GM12875 (cell line): ENCODE measurements at regions not wholly inside any gene's neighbourhood (a gene's known extent, or its start where the extent isn't known, plus 50 kb on each side); places are given as distances from the start of the nearest gene placed in this dataset.

Experiments
- H3K4me3 ChIP-seq: one replicate; pipeline ENCODE4 v1.5.1; 2011; ENCODE audit warnings: low read depth, low read length, control low read depth
- CTCF ChIP-seq: IDR thresholded peaks from 2 replicates; pipeline ENCODE4 v1.5.1; 2011; ENCODE audit warnings: low read depth, mild to moderate bottlenecking, control low read depth, inconsistent platforms, low read length, moderate library complexity, borderline replicate concordance; ENCODE audit not compliant: insufficient read depth

DNA sequence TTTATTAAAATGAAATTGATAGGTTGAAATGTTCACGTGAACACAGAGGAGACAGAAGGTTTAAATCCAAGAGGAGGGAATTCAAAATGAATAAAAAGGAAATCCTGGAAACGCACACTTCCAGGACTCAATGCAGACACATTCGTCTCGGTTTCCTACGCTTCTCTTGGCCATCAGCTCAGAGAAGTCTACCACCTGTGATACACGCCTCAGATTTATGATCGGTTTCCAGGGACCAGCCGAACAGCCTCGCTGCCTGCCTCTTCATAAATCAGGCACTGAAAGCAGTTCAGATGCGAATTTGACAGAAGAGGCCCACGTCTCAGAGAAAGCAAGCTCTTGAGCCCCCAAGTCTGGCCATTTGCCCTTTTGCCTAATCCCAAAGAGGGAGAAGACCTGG, 125.5 kb upstream of the IRX3 start:
- no peak overlapping the region for H3K4me3 ChIP-seq
- TF ChIP-seq CTCF: no peak

DNA sequence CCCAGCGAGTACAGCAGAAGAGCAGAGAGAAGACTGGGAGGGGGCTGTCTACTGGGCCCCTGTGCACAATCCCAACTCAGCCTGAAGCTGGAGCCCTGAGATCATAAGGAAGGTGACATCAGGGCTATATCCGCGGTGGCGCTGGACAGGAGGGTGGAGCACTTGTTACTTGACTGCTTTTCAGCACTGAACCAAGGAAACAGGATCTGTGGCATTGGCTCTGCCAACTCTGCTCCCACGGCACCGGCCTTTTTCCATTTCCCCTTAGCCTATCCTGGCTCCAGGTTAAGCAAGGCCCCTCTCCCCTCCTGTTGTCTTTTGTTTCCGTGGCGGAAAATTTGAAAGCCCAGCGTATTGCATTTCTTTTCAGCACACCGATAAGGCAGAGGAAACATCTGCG, 125.0 kb upstream of the IRX3 start:
- no peak for TF ChIP-seq CTCF
- no peak overlapping the region for H3K4me3 ChIP-seq

DNA sequence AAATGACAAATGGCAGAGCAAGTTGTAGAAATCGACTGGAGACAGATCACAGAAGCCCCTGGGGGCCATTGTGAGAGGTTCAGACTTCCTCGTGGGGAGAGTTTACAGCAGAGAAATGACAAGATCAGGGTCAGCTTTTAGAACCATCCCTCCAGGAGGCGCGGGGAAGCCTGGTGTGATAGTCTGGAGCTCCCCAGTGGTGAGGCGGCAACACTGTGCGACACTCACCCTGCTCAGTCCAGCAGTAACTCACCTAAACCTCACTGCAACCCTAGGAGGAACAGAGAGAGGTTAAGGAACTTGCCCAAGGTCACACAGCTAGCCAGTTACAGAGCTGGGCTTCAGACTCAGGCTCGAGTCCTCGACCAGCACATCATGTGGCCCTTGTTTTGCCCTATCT, 123.4 kb upstream of the IRX3 start:
- H3K4me3 ChIP-seq: no peak overlapping the region
- no peak for TF ChIP-seq CTCF

GRCh38 chr16:54407596-54407995, 121.0 kb upstream of the IRX3 start:
- TF ChIP-seq CTCF: no peak
- H3K4me3 ChIP-seq: no peak overlapping the region

GRCh38 chr16:54405478-54405877, 118.9 kb upstream of the IRX3 start:
- TF ChIP-seq CTCF: no peak
- no peak overlapping the region for H3K4me3 ChIP-seq

DNA sequence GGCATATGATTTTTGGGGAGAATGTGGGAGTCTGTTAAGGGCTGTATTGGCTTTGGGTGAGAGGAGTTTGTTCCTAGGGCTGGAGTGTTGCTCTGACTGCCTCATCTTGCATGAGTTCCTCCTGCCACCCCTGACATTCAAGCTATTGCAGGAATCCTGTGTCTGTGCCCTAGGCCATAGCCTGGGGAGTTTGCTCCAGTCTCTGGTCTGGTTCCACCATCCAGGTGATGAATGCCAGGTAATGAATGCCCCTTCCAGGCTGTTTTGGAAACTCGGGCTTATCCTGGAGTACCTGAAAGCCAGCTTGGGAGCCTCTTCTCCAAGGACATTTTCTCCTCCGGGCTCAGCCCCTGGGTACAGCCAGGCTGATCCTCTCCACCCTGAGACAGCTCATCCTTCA, 117.0 kb upstream of the IRX3 start:
- TF ChIP-seq CTCF: no peak

DNA sequence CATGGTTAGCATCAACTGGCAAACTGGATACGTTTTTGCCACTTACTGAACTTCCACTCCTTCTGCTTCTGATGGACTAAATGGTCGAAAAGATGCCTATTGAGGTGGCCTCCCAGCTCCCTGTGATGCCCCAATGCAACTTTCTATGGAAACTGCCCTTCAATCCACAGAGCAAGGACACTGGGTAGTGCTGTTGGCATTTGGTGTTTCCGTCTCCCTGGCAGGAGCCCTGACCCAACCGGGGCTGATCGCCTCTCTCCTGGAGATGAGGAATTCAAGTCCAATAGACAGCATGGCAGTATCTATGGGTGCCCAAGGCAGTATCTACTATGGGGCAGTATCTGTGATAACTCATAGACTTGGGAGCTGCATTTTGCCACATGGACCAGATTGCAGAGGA, 116.3 kb upstream of the IRX3 start:
- TF ChIP-seq CTCF: no peak

More for the DNA sequence above, 117.0 kb upstream of the IRX3 start:
- no peak overlapping the region for H3K4me3 ChIP-seq

More for the DNA sequence above, 116.3 kb upstream of the IRX3 start:
- no peak overlapping the region for H3K4me3 ChIP-seq
